Motor neuron (in vitro differentiated cells): ENCODE measurements at regions not wholly inside any gene's neighbourhood (a gene's known extent, or its start where the extent isn't known, plus 50 kb on each side); places are given as distances from the start of the nearest gene placed in this dataset.

ENCODE experiments used
- ATAC-seq, 8 experiments: fragments of 200-7000 bp; cut with Tn5 transposase; replicated peaks in 6 of 8; 2 replicates each; pipeline ENCODE4 v1.8.0; 2021; ENCODE audit warnings: mild to moderate bottlenecking in 8 of 8, moderate library complexity in 8 of 8
- H3K27ac ChIP-seq, 2 donors: fragments of 250-450 bp; sonication (Bioruptor Pico); 2 replicates each; pipeline ENCODE4 v1.9.0; 2021; ENCODE audit warnings: antibody characterized with exemption in 2 of 2, mild to moderate bottlenecking in 2 of 2, moderate library complexity in 1 of 2
- H3K4me1 ChIP-seq, 2 donors: fragments of 250-450 bp; sonication (Bioruptor Pico); replicated peaks in 1 of 2; 2 replicates each; pipeline ENCODE4 v1.6.1; 2021; ENCODE audit warnings: antibody characterized with exemption in 2 of 2, mild to moderate bottlenecking in 2 of 2, moderate library complexity in 1 of 2
- H3K4me3 ChIP-seq, 5 donors: fragments of 250-450 bp; sonication (Bioruptor Pico); 2 replicates each; pipeline ENCODE4 v1.9.0; 2021; ENCODE audit warnings: antibody characterized with exemption in 5 of 5, mild to moderate bottlenecking in 5 of 5, moderate library complexity in 4 of 5
- WGBS, 10 experiments: fragments of 450-650 bp; shearing (Covaris generic); methylation state at CpG; one replicate each; pipeline ENCODE4 v1.0.0; 2022; 5-methylcytosine and 5-hydroxymethylcytosine counted together
- in situ Hi-C, 9 experiments: fragments of 400-800 bp; cut with MboI; loops; one replicate each; pipeline ENCODE4 v1.15.0; 2021; ENCODE audit warnings: low sequenced_read_pairs in 9 of 9, low pct_unique_long_range_greater_than_20kb in 2 of 9; ENCODE audit not compliant: unreplicated experiment in 9 of 9

DNA sequence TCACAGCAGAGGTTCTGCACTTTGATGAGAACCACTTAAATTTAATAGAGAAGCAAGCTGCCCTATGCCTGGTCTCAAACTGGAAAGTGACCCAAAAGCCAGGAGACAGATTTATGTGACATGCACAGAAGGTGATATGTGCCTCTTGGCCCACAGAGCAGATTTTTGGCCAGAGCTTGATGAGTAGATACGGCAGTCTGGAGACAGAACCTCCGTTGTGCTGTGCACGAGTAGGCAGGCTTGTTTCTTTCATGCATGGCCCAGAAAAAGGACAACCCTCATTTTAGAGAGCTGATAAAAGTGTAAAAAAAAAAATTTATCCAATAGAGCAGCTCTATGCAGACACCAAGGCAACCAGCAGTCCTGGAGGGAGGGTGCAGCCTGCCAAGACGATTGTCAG, 423.1 kb downstream of the CNTN6 start:
- Histone ChIP-seq H3K4me3 (no peak overlapping the region), H3K27ac (no peak overlapping the region), H3K4me1 (no peaks in the 10 kb centered on the region)
- 0 to 86% (median 53%) methylated on average over 1 to 4 of the region's 4 CpGs; no CpG with 5 or more reads in 2 of the 10 experiments for WGBS, 10 experiments
- in situ Hi-C loops = no loop called here
- ATAC-seq = no peak

DNA sequence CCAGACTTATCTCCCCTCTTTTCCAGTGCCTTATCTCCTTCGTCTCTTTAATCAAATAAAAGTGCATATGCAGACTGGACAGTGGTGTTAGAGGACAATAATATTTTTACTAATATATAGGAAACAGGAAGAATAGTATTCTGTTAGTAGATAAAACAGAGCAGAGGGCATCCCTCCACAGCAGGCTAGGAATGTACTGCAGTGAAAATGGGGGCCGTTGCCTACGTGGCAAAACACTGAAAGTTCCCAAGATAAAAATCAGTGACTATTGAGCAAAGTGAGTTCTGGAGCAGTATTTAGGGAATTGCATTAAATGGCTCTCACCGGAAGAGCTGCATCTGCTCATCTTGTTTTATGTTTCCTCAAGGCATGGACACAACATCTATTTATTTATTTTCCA, 435.0 kb downstream of the CNTN6 start:
- in situ Hi-C loops = no loop called here
- H3K4me1 ChIP-seq = no peaks in the 10 kb centered on the region
- no peak overlapping the region for H3K27ac ChIP-seq
- no peak overlapping the region for H3K4me3 ChIP-seq
- no peak for ATAC-seq
- 33 to 94% (median 88%) methylated on average over 1 to 4 of the region's 4 CpGs for WGBS, 10 experiments

DNA sequence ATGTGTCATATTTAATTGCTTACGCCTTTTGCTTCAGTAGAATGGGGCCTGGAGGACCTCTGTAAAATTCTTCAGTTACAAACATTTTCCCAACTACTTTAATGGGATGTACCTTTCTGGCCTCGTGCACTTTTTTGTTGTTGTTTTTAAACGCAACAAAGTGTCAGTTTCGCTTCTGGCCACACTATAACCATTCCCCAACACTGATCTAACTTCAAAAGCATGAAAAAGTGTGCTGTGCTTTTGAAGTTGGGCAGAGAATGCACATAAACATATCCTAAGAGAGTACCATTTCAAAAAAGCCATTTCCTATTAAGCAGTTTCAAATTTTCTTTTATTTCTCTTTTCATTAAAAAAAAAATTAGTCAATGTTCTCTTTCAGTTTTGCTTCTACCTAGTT, 435.8 kb downstream of the CNTN6 start:
- 0 to 96% (median 54%) methylated on average over 2 to 4 of the region's 4 CpGs for WGBS, 10 experiments
- no peak overlapping the region for H3K27ac ChIP-seq
- in situ Hi-C loops = no loop called here
- no peak overlapping the region for H3K4me3 ChIP-seq
- no peak for ATAC-seq
- H3K4me1 ChIP-seq = no peaks in the 10 kb centered on the region

DNA sequence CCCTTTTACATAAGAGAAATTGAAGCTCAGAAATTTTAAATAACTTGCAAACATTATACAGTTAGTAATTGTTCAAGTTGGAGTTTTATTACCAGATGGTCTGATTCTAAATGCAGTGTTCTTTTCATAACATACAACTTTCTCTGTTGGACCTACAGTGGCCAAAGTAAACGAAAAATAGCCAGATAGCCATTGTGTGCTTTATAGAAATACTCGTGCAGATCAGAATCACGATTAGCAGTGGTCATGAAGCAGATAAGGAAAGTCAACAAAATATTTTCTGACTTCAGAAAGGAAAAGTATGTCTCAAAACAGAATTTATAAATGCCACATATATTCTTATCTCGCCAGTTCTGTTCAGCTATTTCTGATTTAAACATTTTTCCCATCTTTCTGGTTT, 436.9 kb downstream of the CNTN6 start:
- no peak overlapping the region for H3K4me3 ChIP-seq
- ATAC-seq = no peak
- in situ Hi-C loops = no loop called here
- H3K4me1 ChIP-seq = no peaks in the 10 kb centered on the region
- H3K27ac ChIP-seq = no peak overlapping the region
- WGBS, 10 experiments = 0 to 100% (median 54%) methylated on average over 2 to 4 of the region's 4 CpGs

DNA sequence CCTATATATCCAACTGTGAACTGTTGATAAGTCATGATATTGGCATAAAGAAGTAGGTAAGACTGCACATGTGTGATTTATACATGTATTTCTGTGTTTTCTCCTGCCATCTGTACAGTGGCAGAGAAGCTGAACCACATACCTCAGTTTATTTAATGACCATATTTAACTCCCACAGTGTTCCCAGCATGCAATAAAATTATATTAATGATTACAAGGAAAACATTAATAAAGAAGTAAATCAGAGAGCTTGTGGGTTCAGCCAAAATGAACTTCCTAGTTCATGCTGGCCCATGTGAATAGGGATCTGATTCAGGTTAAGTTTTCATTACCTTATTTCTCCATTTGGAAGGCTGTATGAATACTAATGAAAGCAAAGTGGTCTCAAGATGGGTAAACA, 439.2 kb downstream of the CNTN6 start:
- H3K4me3 ChIP-seq = no peak overlapping the region
- ATAC-seq = no peak
- H3K27ac ChIP-seq = no peak overlapping the region
- in situ Hi-C loops = no loop called here
- no peaks in the 10 kb centered on the region for H3K4me1 ChIP-seq

DNA sequence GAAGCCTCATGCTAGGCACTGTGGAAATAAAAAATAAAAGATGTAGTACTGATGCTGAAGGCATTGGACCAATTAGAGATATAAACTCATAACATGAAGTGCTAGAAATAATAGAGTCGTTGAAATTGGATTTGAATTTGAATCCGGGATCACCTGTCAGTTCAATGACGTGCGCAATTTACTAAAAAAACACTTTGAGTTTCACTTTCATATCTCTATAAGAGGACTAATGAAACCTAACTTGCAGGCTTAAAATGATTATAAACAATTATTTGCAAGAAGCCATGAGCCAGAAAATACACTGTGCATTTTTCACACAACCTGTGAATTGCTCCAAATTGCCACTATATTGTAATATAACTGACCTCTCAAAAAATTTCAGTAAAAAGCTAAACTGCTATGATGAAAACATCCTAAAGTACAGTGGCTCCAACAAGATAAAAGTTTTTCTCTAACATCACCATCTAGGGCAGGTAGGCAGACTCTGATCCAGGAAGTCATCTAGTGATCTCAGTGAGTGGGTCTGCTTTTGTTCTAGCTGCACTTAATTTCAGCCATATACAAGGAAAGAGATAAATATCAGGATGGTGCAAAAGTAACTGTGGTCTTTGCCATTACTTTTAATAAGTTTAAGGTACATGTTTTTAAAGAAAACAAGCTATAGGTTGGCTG, 440.2 kb downstream of the CNTN6 start:
- WGBS, 10 experiments = 44 to 100% (median 88%) methylated on average over 1 to 4 of the region's 4 CpGs
- in situ Hi-C loops = no loop called here
- no peak overlapping the region for H3K27ac ChIP-seq
- H3K4me3 ChIP-seq = no peak overlapping the region
- no peak for ATAC-seq
- H3K4me1 ChIP-seq = no peaks in the 10 kb centered on the region

DNA sequence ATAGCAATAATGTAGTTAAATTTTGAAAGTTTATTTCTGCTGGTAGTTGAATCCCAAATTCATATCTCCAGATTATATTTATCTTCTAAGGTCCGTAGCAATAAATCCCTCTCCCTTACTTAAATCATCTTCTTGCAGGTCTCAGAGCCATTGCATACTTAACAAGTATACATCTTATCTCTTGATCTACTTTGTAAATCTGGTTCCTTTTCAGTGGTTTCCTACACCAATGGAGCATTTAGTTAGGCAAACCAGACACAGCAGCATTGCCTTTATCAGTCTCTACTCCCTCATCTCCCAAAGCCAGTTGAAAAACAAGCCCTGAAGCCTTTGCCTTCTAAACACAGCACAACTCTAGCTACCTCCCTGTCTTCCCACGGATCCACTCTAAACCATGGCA, 440.9 kb downstream of the CNTN6 start:
- 8 to 92% (median 60%) methylated on average over 1 to 2 of the region's 2 CpGs; no CpG with 5 or more reads in 3 of the 10 experiments for WGBS, 10 experiments
- H3K27ac ChIP-seq = no peak overlapping the region
- H3K4me3 ChIP-seq = no peak overlapping the region
- ATAC-seq = no peak
- no peaks in the 10 kb centered on the region for H3K4me1 ChIP-seq
- in situ Hi-C loops = no loop called here

DNA sequence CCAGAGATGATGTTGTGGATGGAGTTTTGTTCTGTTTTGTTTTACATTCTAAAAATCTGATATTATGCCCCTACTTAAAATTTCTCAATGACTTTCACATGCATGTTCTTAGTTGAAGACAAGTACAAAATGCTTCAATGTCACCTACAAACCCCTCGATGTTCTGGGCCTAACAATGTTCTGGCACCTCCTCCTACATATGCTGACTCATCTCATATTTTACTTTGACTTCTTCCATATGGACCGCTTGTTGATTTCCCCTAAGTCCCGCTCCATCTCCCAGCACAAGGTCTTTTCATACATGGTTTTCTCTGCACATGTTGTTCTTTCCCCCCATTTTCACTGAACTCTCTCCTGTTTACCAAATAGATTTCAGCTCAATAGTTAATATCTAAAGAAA, 441.4 kb downstream of the CNTN6 start:
- in situ Hi-C loops = no loop called here
- no peak overlapping the region for H3K4me3 ChIP-seq
- ATAC-seq = no peak
- no peaks in the 10 kb centered on the region for H3K4me1 ChIP-seq
- no peak overlapping the region for H3K27ac ChIP-seq
- 6 to 100% (median 82%) methylated on average over 1 to 3 of the region's 3 CpGs; no CpG with 5 or more reads in 1 of the 10 experiments for WGBS, 10 experiments

DNA sequence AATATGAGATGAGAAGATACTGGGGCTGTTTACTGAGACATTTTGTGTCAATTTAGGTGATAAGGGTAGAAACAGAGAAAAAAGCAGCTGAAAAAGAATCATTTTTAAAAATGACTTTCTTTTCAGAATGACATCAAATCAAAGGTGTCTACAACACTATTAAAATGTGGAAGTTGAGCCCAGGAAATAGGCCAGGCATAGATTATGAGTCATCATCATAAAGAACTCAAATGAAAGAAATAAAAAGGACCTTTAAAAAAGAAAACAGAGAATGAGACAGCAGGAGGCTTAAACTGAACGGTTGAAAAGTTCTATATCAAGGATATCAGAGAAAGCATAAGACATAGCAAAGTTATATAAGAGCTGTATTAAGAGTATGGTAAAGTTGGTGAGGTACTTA, 442.5 kb downstream of the CNTN6 start:
- no peaks in the 10 kb centered on the region for H3K4me1 ChIP-seq
- 8 to 95% (median 50%) methylated on average over 1 of the region's 1 CpG; no CpG with 5 or more reads in 1 of the 10 experiments for whole genome bisulfite sequencing, 10 experiments
- no peak overlapping the region for H3K27ac ChIP-seq
- H3K4me3 ChIP-seq = no peak overlapping the region
- ATAC-seq = no peak
- in situ Hi-C loops = no loop called here

DNA sequence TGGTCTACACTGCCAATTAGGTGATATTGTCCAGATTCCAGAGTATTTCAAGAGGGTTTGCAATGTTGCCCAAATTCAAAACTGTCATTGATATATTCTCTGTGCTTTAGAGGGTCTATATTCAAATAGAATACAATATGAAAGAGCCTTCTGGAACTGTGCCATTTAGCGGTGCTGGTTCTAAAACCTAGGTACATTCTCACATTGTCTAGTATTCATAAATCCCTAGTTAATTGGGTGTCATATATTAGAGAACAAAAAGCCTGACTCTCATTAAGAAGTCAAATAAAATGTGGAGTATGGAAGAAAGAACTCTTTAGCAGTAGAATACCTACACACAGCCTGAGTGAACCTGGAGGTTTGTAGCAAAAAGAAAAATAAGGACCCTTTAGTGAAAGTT, 447.9 kb downstream of the CNTN6 start:
- in situ Hi-C loops = no loop called here
- Histone ChIP-seq H3K4me1 (no peaks in the 10 kb centered on the region), H3K4me3 (no peak overlapping the region), H3K27ac (no peak overlapping the region)
- WGBS, 10 experiments = 0 to 100% (median 80%) methylated on average over 1 of the region's 1 CpG; no CpG with 5 or more reads in 1 of the 10 experiments
- no peak for ATAC-seq

DNA sequence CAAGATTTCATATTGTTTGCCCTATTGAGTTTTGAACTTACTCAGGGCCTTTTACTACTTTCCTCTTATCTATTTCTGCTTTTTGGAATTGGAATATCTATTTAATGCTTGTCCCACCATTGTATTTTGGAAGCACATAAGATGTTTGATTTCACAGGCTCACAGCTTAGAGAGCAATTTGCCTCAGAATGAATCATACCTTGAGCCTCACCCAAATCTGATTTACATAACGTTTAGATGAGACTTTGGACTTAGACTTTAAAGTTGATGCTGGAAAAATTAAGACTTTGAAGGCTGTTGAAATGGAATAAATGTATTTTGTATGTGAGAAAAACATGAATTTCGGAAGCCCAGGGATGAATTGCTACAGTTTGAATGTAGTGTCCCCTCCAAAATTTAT, 458.9 kb downstream of the CNTN6 start:
- ATAC-seq = no peak
- 0 to 100% (median 46%) methylated on average over 1 to 2 of the region's 2 CpGs; no CpG with 5 or more reads in 1 of the 10 experiments for WGBS, 10 experiments
- in situ Hi-C loops = no loop called here
- no peak overlapping the region for H3K4me3 ChIP-seq
- H3K4me1 ChIP-seq = no peaks in the 10 kb centered on the region
- H3K27ac ChIP-seq = no peak overlapping the region

DNA sequence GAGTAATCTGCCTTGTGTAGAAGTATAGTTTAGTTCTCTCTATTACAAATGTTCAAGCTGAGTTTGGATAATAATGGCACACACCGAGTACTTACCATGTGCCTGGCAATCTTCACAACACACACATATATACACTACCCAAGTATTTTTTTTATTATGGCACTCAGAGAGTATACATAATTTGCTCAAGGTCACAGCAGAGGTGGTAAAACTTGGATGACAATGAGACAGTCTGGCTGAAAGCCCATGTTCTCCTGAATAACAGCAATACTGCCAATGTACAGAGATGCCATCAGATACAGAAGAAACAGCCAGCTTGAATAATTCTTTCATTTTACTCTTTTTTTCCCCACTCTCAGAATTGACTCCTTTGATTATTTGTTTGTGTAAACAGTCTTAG, 460.0 kb downstream of the CNTN6 start:
- H3K4me1 ChIP-seq = no peaks in the 10 kb centered on the region
- ATAC-seq = no peak
- in situ Hi-C loops = no loop called here
- 13 to 100% (median 60%) methylated on average over 1 of the region's 1 CpG; no CpG with 5 or more reads in 4 of the 10 experiments for WGBS, 10 experiments
- H3K27ac ChIP-seq = no peak overlapping the region
- H3K4me3 ChIP-seq = no peak overlapping the region

DNA sequence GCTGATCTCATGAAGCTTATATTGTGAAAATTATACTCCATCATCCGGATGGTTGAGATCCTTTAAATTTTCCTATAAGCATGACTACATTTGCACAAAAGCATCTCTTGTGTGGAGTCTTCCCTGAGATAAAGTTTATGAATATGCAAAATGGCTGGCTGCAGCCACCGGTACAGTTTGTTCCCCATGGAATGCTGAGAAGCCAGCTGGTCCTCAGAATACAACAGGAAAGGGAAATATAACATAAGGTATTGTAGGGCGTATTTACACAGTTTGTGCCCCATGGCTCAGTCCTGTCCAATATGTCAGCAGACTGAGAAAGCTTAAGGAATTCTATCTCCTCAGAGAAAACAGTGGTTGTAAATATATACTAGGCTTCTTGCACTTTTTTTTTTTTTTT, 468.6 kb downstream of the CNTN6 start:
- H3K4me1 ChIP-seq = no peaks in the 10 kb centered on the region
- WGBS, 10 experiments = 20 to 93% (median 71%) methylated on average over 1 to 3 of the region's 3 CpGs; no CpG with 5 or more reads in 1 of the 10 experiments
- ATAC-seq = no peak
- no peak overlapping the region for H3K27ac ChIP-seq
- in situ Hi-C loops = no loop called here
- no peak overlapping the region for H3K4me3 ChIP-seq

DNA sequence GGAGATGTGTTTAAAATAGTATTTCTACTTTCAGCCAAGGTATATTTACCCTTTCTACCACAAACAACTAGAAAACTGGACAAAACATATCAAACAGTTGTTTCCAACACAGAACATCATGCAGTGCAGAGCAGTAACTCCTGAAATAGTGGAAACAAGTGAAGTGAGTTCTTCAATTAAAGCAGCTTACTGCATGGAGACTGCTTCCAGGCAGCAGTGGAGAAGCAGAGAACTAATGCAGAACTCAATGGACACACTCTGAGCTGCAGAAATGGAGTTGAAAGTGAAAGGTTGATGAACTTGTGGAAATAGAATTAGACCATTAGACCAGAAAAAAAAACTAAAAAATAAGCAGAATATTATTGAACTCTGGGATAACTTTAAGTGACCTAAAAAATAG, 478.9 kb downstream of the CNTN6 start:
- in situ Hi-C loops = no loop called here
- peak in 1 of 8 experiments; percentile 69 for ATAC-seq
- H3K27ac ChIP-seq = no peak overlapping the region

More for the DNA sequence above, 478.9 kb downstream of the CNTN6 start:
- H3K4me3 ChIP-seq = no peak overlapping the region
- H3K4me1 ChIP-seq = no peaks in the 10 kb centered on the region
